ENCODE measurements at regions not wholly inside any gene's neighbourhood (a gene's known extent, or its start where the extent isn't known, plus 50 kb on each side); places are given as distances from the start of the nearest gene placed in this dataset.

- Histone ChIP-seq H3K4me1 (ENCODE audit: control insufficient read depth, insufficient read depth, low read length) (no peaks in the 10 kb centered on the region), H3K36me3 (ENCODE audit: control insufficient read depth, insufficient read depth, low read length) (no peaks in the 10 kb centered on the region), H3K4me3 (ENCODE audit: low read length) (no peak overlapping the region), H3K27me3 (ENCODE audit: control insufficient read depth, insufficient read depth, low read length) (no peaks in the 10 kb centered on the region), H3K9ac (ENCODE audit: low read length) (no peak overlapping the region), H3K9me3 (ENCODE audit: control insufficient read depth, low read length) (no peaks in the 10 kb centered on the region)
These were observed 424.9 kb downstream of the IRX2 start for GRCh38 chr5:2326601-2327000.

- Histone ChIP-seq H3K4me1 (ENCODE audit: control insufficient read depth, insufficient read depth, low read length) (no peaks in the 10 kb centered on the region), H3K36me3 (ENCODE audit: control insufficient read depth, insufficient read depth, low read length) (no peaks in the 10 kb centered on the region), H3K27me3 (ENCODE audit: control insufficient read depth, insufficient read depth, low read length) (no peaks in the 10 kb centered on the region), H3K4me3 (ENCODE audit: low read length) (no peak overlapping the region), H3K9ac (ENCODE audit: low read length) (no peak overlapping the region), H3K9me3 (ENCODE audit: control insufficient read depth, low read length) (no peaks in the 10 kb centered on the region)
These were observed 426.7 kb downstream of the IRX2 start for GRCh38 chr5:2324788-2325187.

- no peaks in the 10 kb centered on the region for H3K9me3 ChIP-seq (ENCODE audit: control insufficient read depth, low read length)
- no peaks in the 10 kb centered on the region for H3K4me1 ChIP-seq (ENCODE audit: control insufficient read depth, insufficient read depth, low read length)
- H3K36me3 ChIP-seq (ENCODE audit: control insufficient read depth, insufficient read depth, low read length) = no peaks in the 10 kb centered on the region
- H3K9ac ChIP-seq (ENCODE audit: low read length) = no peak overlapping the region
- no peak overlapping the region for H3K4me3 ChIP-seq (ENCODE audit: low read length)
- no peaks in the 10 kb centered on the region for H3K27me3 ChIP-seq (ENCODE audit: control insufficient read depth, insufficient read depth, low read length)
These were observed 430.9 kb downstream of the IRX2 start for GRCh38 chr5:2320611-2321010.

- Histone ChIP-seq H3K27me3 (ENCODE audit: control insufficient read depth, insufficient read depth, low read length) (no peaks in the 10 kb centered on the region), H3K9me3 (ENCODE audit: control insufficient read depth, low read length) (no peaks in the 10 kb centered on the region), H3K36me3 (ENCODE audit: control insufficient read depth, insufficient read depth, low read length) (no peaks in the 10 kb centered on the region), H3K4me3 (ENCODE audit: low read length) (no peak overlapping the region), H3K4me1 (ENCODE audit: control insufficient read depth, insufficient read depth, low read length) (no peaks in the 10 kb centered on the region), H3K9ac (ENCODE audit: low read length) (no peak overlapping the region)
These were observed 433.9 kb downstream of the IRX2 start for GRCh38 chr5:2317540-2317939.

GRCh38 chr5:2311851-2312250 lies 429.1 kb upstream of the IRX4 start:
- H3K4me1 ChIP-seq (ENCODE audit: control insufficient read depth, insufficient read depth, low read length) = no peaks in the 10 kb centered on the region
- H3K36me3 ChIP-seq (ENCODE audit: control insufficient read depth, insufficient read depth, low read length) = no peaks in the 10 kb centered on the region
- no peak overlapping the region for H3K9ac ChIP-seq (ENCODE audit: low read length)
- H3K9me3 ChIP-seq (ENCODE audit: control insufficient read depth, low read length) = no peaks in the 10 kb centered on the region
- no peaks in the 10 kb centered on the region for H3K27me3 ChIP-seq (ENCODE audit: control insufficient read depth, insufficient read depth, low read length)
- H3K4me3 ChIP-seq (ENCODE audit: low read length) = no peak overlapping the region

- Histone ChIP-seq H3K4me3 (ENCODE audit: low read length) (no peak overlapping the region), H3K27me3 (ENCODE audit: control insufficient read depth, insufficient read depth, low read length) (no peaks in the 10 kb centered on the region), H3K9ac (ENCODE audit: low read length) (no peak overlapping the region), H3K9me3 (ENCODE audit: control insufficient read depth, low read length) (no peaks in the 10 kb centered on the region), H3K4me1 (ENCODE audit: control insufficient read depth, insufficient read depth, low read length) (no peaks in the 10 kb centered on the region), H3K36me3 (ENCODE audit: control insufficient read depth, insufficient read depth, low read length) (no peaks in the 10 kb centered on the region)
These were observed 428.2 kb upstream of the IRX4 start for GRCh38 chr5:2310946-2311345.

- no peak overlapping the region for H3K4me3 ChIP-seq (ENCODE audit: low read length)
- no peaks in the 10 kb centered on the region for H3K36me3 ChIP-seq (ENCODE audit: control insufficient read depth, insufficient read depth, low read length)
- H3K9me3 ChIP-seq (ENCODE audit: control insufficient read depth, low read length) = no peaks in the 10 kb centered on the region
- no peaks in the 10 kb centered on the region for H3K27me3 ChIP-seq (ENCODE audit: control insufficient read depth, insufficient read depth, low read length)
- H3K9ac ChIP-seq (ENCODE audit: low read length) = no peak overlapping the region
- H3K4me1 ChIP-seq (ENCODE audit: control insufficient read depth, insufficient read depth, low read length) = no peaks in the 10 kb centered on the region
These were observed 424.9 kb upstream of the IRX4 start for GRCh38 chr5:2307631-2308030.

GRCh38 chr5:2306711-2307110 lies 424.0 kb upstream of the IRX4 start:
- Histone ChIP-seq H3K9me3 (ENCODE audit: control insufficient read depth, low read length) (no peaks in the 10 kb centered on the region), H3K9ac (ENCODE audit: low read length) (no peak overlapping the region), H3K36me3 (ENCODE audit: control insufficient read depth, insufficient read depth, low read length) (no peaks in the 10 kb centered on the region), H3K27me3 (ENCODE audit: control insufficient read depth, insufficient read depth, low read length) (no peaks in the 10 kb centered on the region), H3K4me3 (ENCODE audit: low read length) (no peak overlapping the region), H3K4me1 (ENCODE audit: control insufficient read depth, insufficient read depth, low read length) (no peaks in the 10 kb centered on the region)

GRCh38 chr5:2303431-2304100 lies 420.8 kb upstream of the IRX4 start:
- Histone ChIP-seq H3K9ac (ENCODE audit: low read length) (no peak overlapping the region), H3K4me3 (ENCODE audit: low read length) (no peak overlapping the region), H3K4me1 (ENCODE audit: control insufficient read depth, insufficient read depth, low read length) (no peaks in the 10 kb centered on the region), H3K36me3 (ENCODE audit: control insufficient read depth, insufficient read depth, low read length) (no peaks in the 10 kb centered on the region), H3K27me3 (ENCODE audit: control insufficient read depth, insufficient read depth, low read length) (no peaks in the 10 kb centered on the region), H3K9me3 (ENCODE audit: control insufficient read depth, low read length) (no peaks in the 10 kb centered on the region)

GRCh38 chr5:2302169-2302568 lies 419.4 kb upstream of the IRX4 start:
- Histone ChIP-seq H3K9ac (ENCODE audit: low read length) (no peak overlapping the region), H3K9me3 (ENCODE audit: control insufficient read depth, low read length) (no peaks in the 10 kb centered on the region), H3K4me3 (ENCODE audit: low read length) (no peak overlapping the region), H3K36me3 (ENCODE audit: control insufficient read depth, insufficient read depth, low read length) (no peaks in the 10 kb centered on the region), H3K27me3 (ENCODE audit: control insufficient read depth, insufficient read depth, low read length) (no peaks in the 10 kb centered on the region), H3K4me1 (ENCODE audit: control insufficient read depth, insufficient read depth, low read length) (no peaks in the 10 kb centered on the region)

GRCh38 chr5:2300861-2301574 lies 418.3 kb upstream of the IRX4 start:
- H3K27me3 ChIP-seq (ENCODE audit: control insufficient read depth, insufficient read depth, low read length) = no peaks in the 10 kb centered on the region
- H3K4me1 ChIP-seq (ENCODE audit: control insufficient read depth, insufficient read depth, low read length) = no peaks in the 10 kb centered on the region
- no peaks in the 10 kb centered on the region for H3K9me3 ChIP-seq (ENCODE audit: control insufficient read depth, low read length)
- no peak overlapping the region for H3K9ac ChIP-seq (ENCODE audit: low read length)
- H3K4me3 ChIP-seq (ENCODE audit: low read length) = no peak overlapping the region
- no peaks in the 10 kb centered on the region for H3K36me3 ChIP-seq (ENCODE audit: control insufficient read depth, insufficient read depth, low read length)

GRCh38 chr5:2300421-2300820 lies 417.7 kb upstream of the IRX4 start:
- H3K36me3 ChIP-seq (ENCODE audit: control insufficient read depth, insufficient read depth, low read length) = no peaks in the 10 kb centered on the region
- H3K27me3 ChIP-seq (ENCODE audit: control insufficient read depth, insufficient read depth, low read length) = no peaks in the 10 kb centered on the region
- no peaks in the 10 kb centered on the region for H3K9me3 ChIP-seq (ENCODE audit: control insufficient read depth, low read length)
- H3K4me1 ChIP-seq (ENCODE audit: control insufficient read depth, insufficient read depth, low read length) = no peaks in the 10 kb centered on the region
- no peak overlapping the region for H3K9ac ChIP-seq (ENCODE audit: low read length)
- no peak overlapping the region for H3K4me3 ChIP-seq (ENCODE audit: low read length)

Data from mucosa of stomach (tissue), 1 donor.